Fibroblast of lung (primary cell): ENCODE measurements at regions not wholly inside any gene's neighbourhood (a gene's known extent, or its start where the extent isn't known, plus 50 kb on each side); places are given as distances from the start of the nearest gene placed in this dataset.
"Not testable (repeated sequence)": the region's sequence is repeated elsewhere in the genome, so short reads cannot be mapped to it uniquely, and the experiment has no call there.

ENCODE experiments used
- CTCF ChIP-seq, 2 donors: IDR thresholded peaks in 1 of 2; conservative IDR thresholded peaks in 1 of 2; 1 replicate in 1 of 2; 2 replicates in 1 of 2; pipeline ENCODE4 v1.5.1; 2011 to 2012; ENCODE audit warnings: low read length in 2 of 2, control low read depth in 1 of 2, inconsistent platforms in 1 of 2, low read depth in 1 of 2, mild to moderate bottlenecking in 1 of 2
- EZH2 ChIP-seq: IDR thresholded peaks from 2 replicates; pipeline ENCODE4 v1.5.1; 2012; ENCODE audit warnings: low read length, control low read depth, mild to moderate bottlenecking; ENCODE audit errors: missing control alignments

GRCh38 chr7:103225798-103226197 is 71.4 kb upstream of the PMPCB start:
- not testable (repeated sequence) for TF ChIP-seq CTCF (conservative IDR thresholded peaks at IDR 0.05 in 1 of 2, IDR thresholded peaks at IDR 0.05 in 1 of 2; ENCODE audit: low read depth in 1 of 2, low read length in 2 of 2); EZH2
